Right atrium auricular region (tissue), 2 donors: ENCODE measurements at regions not wholly inside any gene's neighbourhood (a gene's known extent, or its start where the extent isn't known, plus 50 kb on each side); places are given as distances from the start of the nearest gene placed in this dataset.

ENCODE experiments used
- DNase-seq: peaks from one replicate; pipeline ENCODE4 v3.0.0-alpha.2; 2019; ENCODE audit warnings: low spot score
- H3K27ac ChIP-seq, 2 donors: fragments of 200-600 bp; sonication (generic); 1 replicate in 1 of 2; 2 replicates in 1 of 2; pipeline ENCODE4 v1.5.1; 2016 to 2019
- H3K27me3 ChIP-seq, 2 donors: fragments of 200-600 bp; sonication (generic); one replicate each; pipeline versions ENCODE4 v1.5.1 to v1.6.0; 2017 to 2019
- H3K36me3 ChIP-seq: fragments of 200-600 bp; sonication (generic); one replicate; pipeline ENCODE4 v1.5.1; 2016
- H3K4me1 ChIP-seq, 2 donors: fragments of 200-600 bp; sonication (generic); one replicate each; pipeline versions ENCODE4 v1.5.1 to v1.6.0; 2017 to 2019
- H3K4me3 ChIP-seq, 2 donors: fragments of 200-600 bp; sonication (generic); 1 replicate in 1 of 2; 2 replicates in 1 of 2; pipeline ENCODE4 v1.5.1; 2017 to 2019; ENCODE audit warnings: mild to moderate bottlenecking in 1 of 2, moderate library complexity in 1 of 2
- H3K9me3 ChIP-seq, 2 donors: fragments of 200-600 bp; sonication (generic); one replicate each; pipeline ENCODE4 v1.5.1; 2019
- CTCF ChIP-seq, 2 donors: fragments of 200-600 bp; sonication (generic); IDR thresholded peaks; one replicate each; pipeline ENCODE4 v1.5.1; 2019; ENCODE audit warnings: antibody characterized with exemption in 2 of 2

- peaks cover 0 to 6% of the 10 kb centered on the region in 2 donors for H3K4me1 ChIP-seq
- no peak overlapping the region for H3K4me3 ChIP-seq
- TF ChIP-seq CTCF (IDR thresholded peaks at IDR 0.05) = no peak
- no peaks in the 10 kb centered on the region for H3K9me3 ChIP-seq
- DNase-seq = no peak
- no peaks in the 10 kb centered on the region for H3K27me3 ChIP-seq
- no peaks in the 10 kb centered on the region for H3K36me3 ChIP-seq
- H3K27ac ChIP-seq = no peak overlapping the region
Measured at GRCh38 chr6:11868392-11868791, 89.8 kb upstream of the ADTRP start.

GRCh38 chr6:11865680-11866300, 87.2 kb upstream of the ADTRP start:
- H3K9me3 ChIP-seq = no peaks in the 10 kb centered on the region
- H3K4me3 ChIP-seq = no peak overlapping the region
- no peaks in the 10 kb centered on the region for H3K27me3 ChIP-seq
- no peak for TF ChIP-seq CTCF (IDR thresholded peaks at IDR 0.05)
- no peak overlapping the region for H3K27ac ChIP-seq
- H3K36me3 ChIP-seq = no peaks in the 10 kb centered on the region
- DNase-seq = no peak
- peaks cover 0 to 6% of the 10 kb centered on the region in 2 donors for H3K4me1 ChIP-seq

- Histone ChIP-seq H3K9me3 (no peaks in the 10 kb centered on the region), H3K4me1 (peaks cover 0 to 7% of the 10 kb centered on the region in 2 donors), H3K27ac (no peak overlapping the region), H3K27me3 (no peaks in the 10 kb centered on the region), H3K36me3 (no peaks in the 10 kb centered on the region), H3K4me3 (no peak overlapping the region)
- no peak for TF ChIP-seq CTCF (IDR thresholded peaks at IDR 0.05)
- DNase-seq = no peak
Measured at GRCh38 chr6:11858439-11858838, 79.8 kb upstream of the ADTRP start.

- Histone ChIP-seq H3K4me1 (peaks cover 0 to 7% of the 10 kb centered on the region in 2 donors), H3K27me3 (no peaks in the 10 kb centered on the region), H3K36me3 (no peaks in the 10 kb centered on the region), H3K27ac (no peak overlapping the region), H3K9me3 (no peaks in the 10 kb centered on the region), H3K4me3 (no peak overlapping the region)
- DNase-seq = no peak
- TF ChIP-seq CTCF (IDR thresholded peaks at IDR 0.05) = no peak
Measured at GRCh38 chr6:11855743-11856142, 77.1 kb upstream of the ADTRP start.

GRCh38 chr6:11854408-11855165, 76.0 kb upstream of the ADTRP start:
- TF ChIP-seq CTCF (IDR thresholded peaks at IDR 0.05) = no peak
- Histone ChIP-seq H3K27ac (no peak overlapping the region), H3K4me3 (no peak overlapping the region), H3K9me3 (no peaks in the 10 kb centered on the region), H3K36me3 (no peaks in the 10 kb centered on the region), H3K27me3 (no peaks in the 10 kb centered on the region), H3K4me1 (peaks cover 0 to 7% of the 10 kb centered on the region in 2 donors)
- DNase-seq = no peak
